Neural cell (in vitro differentiated cells): ENCODE measurements at regions not wholly inside any gene's neighbourhood (a gene's known extent, or its start where the extent isn't known, plus 50 kb on each side); places are given as distances from the start of the nearest gene placed in this dataset.

Source experiments
- H2AFZ ChIP-seq: fragments of 200-600, 300-800 bp; sonication (generic), shearing (Covaris generic); 2 replicates; pipeline ENCODE4 v1.6.0; 2014; ENCODE audit warnings: low read depth, mild to moderate bottlenecking, antibody characterized with exemption, low read length, moderate library complexity
- H3F3A ChIP-seq: fragments of 200-600 bp; shearing (Covaris generic); 2 replicates; pipeline ENCODE4 v1.6.1; 2016; ENCODE audit warnings: mild to moderate bottlenecking, moderate library complexity, mixed read lengths, antibody characterized with exemption, low read length; ENCODE audit not compliant: insufficient read depth, poor library complexity, severe bottlenecking
- H3K27ac ChIP-seq: fragments of 200-600, 300-800 bp; sonication (generic), shearing (Covaris generic); 2 replicates; pipeline ENCODE4 v1.5.1; 2014; ENCODE audit warnings: mild to moderate bottlenecking, low read length, moderate library complexity
- H3K27me3 ChIP-seq: fragments of 300-800, 200-600 bp; sonication (generic), shearing (Covaris generic); 2 replicates; pipeline ENCODE4 v1.6.0; 2014; ENCODE audit warnings: mild to moderate bottlenecking, low read depth, low read length, moderate library complexity; ENCODE audit not compliant: insufficient read depth
- H3K36me3 ChIP-seq: fragments of 300-800, 200-600 bp; sonication (generic), shearing (Covaris generic); 2 replicates; pipeline ENCODE4 v1.5.1; 2014; ENCODE audit warnings: mild to moderate bottlenecking, antibody characterized with exemption, low read length, moderate library complexity; ENCODE audit not compliant: insufficient read depth
- H3K4me2 ChIP-seq: fragments of 300-800, 200-600 bp; sonication (generic), shearing (Covaris generic); 2 replicates; pipeline ENCODE4 v1.6.0; 2014; ENCODE audit warnings: mild to moderate bottlenecking, low read length
- H3K4me3 ChIP-seq: fragments of 300-800, 200-600 bp; sonication (generic), shearing (Covaris generic); 2 replicates; pipeline ENCODE4 v1.5.1; 2014; ENCODE audit warnings: mild to moderate bottlenecking, low read length, moderate library complexity
- H3K79me2 ChIP-seq: fragments of 200-600 bp; shearing (Covaris generic); replicated peaks from 2 replicates; pipeline ENCODE4 v1.6.0; 2014; ENCODE audit warnings: mild to moderate bottlenecking, low read length, moderate library complexity; ENCODE audit not compliant: insufficient read depth
- H3K9ac ChIP-seq: fragments of 300-800, 200-600 bp; sonication (generic), shearing (Covaris generic); 2 replicates; pipeline ENCODE4 v1.6.1; 2016; ENCODE audit warnings: mild to moderate bottlenecking, low read length, mixed read lengths
- H3K9me2 ChIP-seq: fragments of 200-600 bp; shearing (Covaris generic); 2 replicates; pipeline ENCODE4 v1.6.1; 2016; ENCODE audit warnings: mild to moderate bottlenecking, low read length, mixed read lengths; ENCODE audit not compliant: insufficient read depth
- H3K9me3 ChIP-seq: fragments of 200-600, 300-800 bp; sonication (generic), shearing (Covaris generic); 2 replicates; pipeline ENCODE4 v1.6.1; 2016; ENCODE audit warnings: mild to moderate bottlenecking, mixed run types, low read length, moderate library complexity, mixed read lengths
- H4K20me1 ChIP-seq: fragments of 200-600 bp; shearing (Covaris generic); 2 replicates; pipeline ENCODE4 v1.6.1; 2016; ENCODE audit warnings: mild to moderate bottlenecking, mixed run types; ENCODE audit not compliant: insufficient read depth
- CTCF ChIP-seq: fragments of 450-650 bp; IDR thresholded peaks from 2 replicates; pipeline ENCODE4 v1.5.1; 2014; ENCODE audit warnings: antibody characterized with exemption, mild to moderate bottlenecking, moderate library complexity; ENCODE audit not compliant: poor library complexity, severe bottlenecking
- EP300 ChIP-seq: fragments of 450-650 bp; conservative IDR thresholded peaks from 2 replicates; pipeline ENCODE4 v1.6.1; 2014; ENCODE audit warnings: antibody characterized with exemption, mild to moderate bottlenecking, moderate library complexity; ENCODE audit not compliant: poor library complexity, severe bottlenecking
- EZH2 ChIP-seq: fragments of 200-600, 300-800 bp; shearing (Covaris generic), sonication (generic); IDR thresholded peaks from 2 replicates; pipeline ENCODE4 v1.6.1; 2014; ENCODE audit warnings: antibody characterized with exemption, low read length, borderline replicate concordance, mild to moderate bottlenecking; ENCODE audit not compliant: insufficient read depth, poor library complexity, severe bottlenecking
- MXI1 ChIP-seq: fragments of 450-650 bp; conservative IDR thresholded peaks from 2 replicates; pipeline ENCODE4 v1.6.1; 2014; ENCODE audit warnings: antibody characterized with exemption, mild to moderate bottlenecking; ENCODE audit not compliant: poor library complexity, severe bottlenecking
- POLR2AphosphoS5 ChIP-seq: IDR thresholded peaks from 2 replicates; pipeline ENCODE4 v1.6.1; 2012
- RAD21 ChIP-seq: fragments of 450-650 bp; conservative IDR thresholded peaks from 2 replicates; pipeline ENCODE4 v1.6.1; 2014; ENCODE audit warnings: antibody characterized with exemption, mild to moderate bottlenecking, moderate library complexity
- REST ChIP-seq: IDR thresholded peaks from 2 replicates; pipeline ENCODE4 v1.6.1; 2012; ENCODE audit warnings: borderline replicate concordance
- SMC3 ChIP-seq: fragments of 450-650 bp; conservative IDR thresholded peaks from 2 replicates; pipeline ENCODE4 v1.6.1; 2014; ENCODE audit warnings: antibody characterized with exemption, mild to moderate bottlenecking, moderate library complexity; ENCODE audit not compliant: poor library complexity
- TAF1 ChIP-seq: IDR thresholded peaks from 2 replicates; pipeline ENCODE4 v1.6.1; 2012; ENCODE audit warnings: low read depth

- Histone ChIP-seq H2AFZ (no peak overlapping the region), H3K4me3 (no peak overlapping the region), H3K9me2 (no peaks in the 10 kb centered on the region), H3F3A (no peaks in the 10 kb centered on the region), H3K4me2 (no peak overlapping the region), H3K27me3 (no peaks in the 10 kb centered on the region), H3K9me3 (no peaks in the 10 kb centered on the region), H3K27ac (no peak overlapping the region), H3K79me2 (no peaks in the 10 kb centered on the region), H3K9ac (no peak overlapping the region), H3K36me3 (no peaks in the 10 kb centered on the region), H4K20me1 (no peaks in the 10 kb centered on the region)
- TF ChIP-seq EP300, result no peak
- no peak for TF ChIP-seq TAF1
- TF ChIP-seq POLR2AphosphoS5, result no peak
- no peak for TF ChIP-seq CTCF
- no peak for TF ChIP-seq REST
- TF ChIP-seq SMC3, result no peak
- no peak for TF ChIP-seq EZH2
- no peak for TF ChIP-seq RAD21
- TF ChIP-seq MXI1, result no peak
These were observed 74.3 kb upstream of the MLN start for GRCh38 chr6:33877982-33878535.

- Histone ChIP-seq H3F3A (no peaks in the 10 kb centered on the region), H3K27ac (no peak overlapping the region), H3K4me2 (no peak overlapping the region), H3K9me2 (no peaks in the 10 kb centered on the region), H3K79me2 (no peaks in the 10 kb centered on the region), H2AFZ (no peak overlapping the region), H4K20me1 (no peaks in the 10 kb centered on the region), H3K9me3 (no peaks in the 10 kb centered on the region), H3K36me3 (no peaks in the 10 kb centered on the region), H3K9ac (no peak overlapping the region), H3K27me3 (no peaks in the 10 kb centered on the region), H3K4me3 (no peak overlapping the region)
- TF ChIP-seq RAD21 (no peak), EZH2 (no peak), TAF1 (no peak), EP300 (no peak), SMC3 (no peak), MXI1 (no peak), REST (no peak), POLR2AphosphoS5 (no peak), CTCF (no peak)
These were observed 71.9 kb upstream of the MLN start for GRCh38 chr6:33875696-33876095.
